AG04449 (cell line): ENCODE measurements at regions not wholly inside any gene's neighbourhood (a gene's known extent, or its start where the extent isn't known, plus 50 kb on each side); places are given as distances from the start of the nearest gene placed in this dataset.

Experiments used
- CTCF ChIA-PET: fragments of 350-600 bp; formaldehyde crosslinking; extraction: SDS; loops from one replicate; lab custom pipeline; 2021; ENCODE audit warnings: antibody characterized with exemption; lab: Yijun Ruan, JAX
- POLR2A ChIA-PET: fragments of 400-600, 350-600 bp; formaldehyde crosslinking; extraction: SDS; loops from one replicate; lab custom pipeline; 2020; ENCODE audit warnings: antibody characterized with exemption, inconsistent platforms; lab: Yijun Ruan, JAX
- DNase-seq: peaks from one replicate; pipeline ENCODE4 v3.0.0-alpha.2; 2010; ENCODE audit warnings: low read depth, low spot score
- H3K4me3 ChIP-seq: 2 replicates; pipeline ENCODE4 v1.5.1; 2011; ENCODE audit warnings: low read depth, mild to moderate bottlenecking, control low read depth, low read length
- CTCF ChIP-seq: IDR thresholded peaks from one replicate; pipeline ENCODE4 v1.5.1; 2011; ENCODE audit warnings: mild to moderate bottlenecking, moderate library complexity, low read length, control low read depth, inconsistent platforms; ENCODE audit not compliant: insufficient read depth; ENCODE audit errors: missing control alignments

- ChIA-PET CTCF (no interaction called here), POLR2A (no interaction called here)
- TF ChIP-seq CTCF = no peak
- no peak overlapping the region for H3K4me3 ChIP-seq
- no peak for DNase-seq
These were observed 201.0 kb downstream of the POSTN start for GRCh38 chr13:37397535-37397934.

- DNase-seq = no peak
- CTCF ChIA-PET = no interaction called here
- H3K4me3 ChIP-seq = no peak overlapping the region
- TF ChIP-seq CTCF = no peak
- POLR2A ChIA-PET = no interaction called here
These were observed 203.0 kb downstream of the POSTN start for GRCh38 chr13:37395544-37395943.

- TF ChIP-seq CTCF = no peak
- POLR2A ChIA-PET = no interaction called here
- CTCF ChIA-PET = no interaction called here
- DNase-seq = no peak
- H3K4me3 ChIP-seq = no peak overlapping the region
These were observed 206.2 kb downstream of the POSTN start for GRCh38 chr13:37392389-37392788.

- no peak for TF ChIP-seq CTCF
- no peak for DNase-seq
- ChIA-PET POLR2A (interaction anchor here (0.7 kb wide), 1 partner anchor 280 kb away, joined by 4 read pairs; no protein-coding TSS in a partner anchor), CTCF (no interaction called here)
- no peak overlapping the region for H3K4me3 ChIP-seq
These were observed 207.8 kb downstream of the POSTN start for GRCh38 chr13:37390735-37391134.

GRCh38 chr13:37385956-37386670 is 212.5 kb downstream of the POSTN start:
- TF ChIP-seq CTCF = no peak
- DNase-seq = no peak
- ChIA-PET CTCF (interaction anchor here (0.7 to 2.7 kb wide), 2 partner anchors 18 to 277 kb away, joined by 3 to 8 read pairs; no protein-coding TSS in a partner anchor), POLR2A (interaction anchor here (0.6 kb wide), 1 partner anchor 28 kb away, joined by 3 read pairs; no protein-coding TSS in a partner anchor)
- no peak overlapping the region for H3K4me3 ChIP-seq

- no peak for DNase-seq
- POLR2A ChIA-PET = no interaction called here
- CTCF ChIA-PET = interaction anchor here (0.7 to 2.7 kb wide), 2 partner anchors 17 to 276 kb away, joined by 3 to 8 read pairs; no protein-coding TSS in a partner anchor
These were observed 213.3 kb downstream of the POSTN start for GRCh38 chr13:37385248-37385647.

More at GRCh38 chr13:37385248-37385647, 213.3 kb downstream of the POSTN start:
- no peak overlapping the region for H3K4me3 ChIP-seq
- no peak for TF ChIP-seq CTCF
